SK-N-SH (cell line): ENCODE measurements at regions not wholly inside any gene's neighbourhood (a gene's known extent, or its start where the extent isn't known, plus 50 kb on each side); places are given as distances from the start of the nearest gene placed in this dataset.

Experiments
- CTCF ChIA-PET: fragments of 300-600, 350-600 bp; formaldehyde crosslinking; extraction: SDS; loops from one replicate; lab custom pipeline; 2021; lab: Yijun Ruan, JAX
- POLR2A ChIA-PET: fragments of 350-600 bp; sonication (Branson Sonifier 250); formaldehyde crosslinking; extraction: SDS; loops from one replicate; lab custom pipeline; 2020; ENCODE audit warnings: antibody characterized with exemption, inconsistent platforms; lab: Yijun Ruan, JAX
- DNase-seq: peaks from one replicate; pipeline ENCODE4 v3.0.0; 2012
- H2AFZ ChIP-seq: fragments of 200-600 bp; sonication (generic); 2 replicates; pipeline ENCODE4 v1.8.1; 2016; ENCODE audit warnings: antibody characterized with exemption, mild to moderate bottlenecking, low read depth
- H3F3A ChIP-seq: fragments of 200-600 bp; sonication (generic); replicated peaks from 2 replicates; pipeline ENCODE3; 2016; ENCODE audit warnings: antibody characterized with exemption, mild to moderate bottlenecking; ENCODE audit not compliant: insufficient read depth
- H3K27ac ChIP-seq, 2 experiments: fragments of 200-500 bp in 1 of 2; fragments of 200-600 bp in 1 of 2; sonication (Bioruptor generic) in 1 of 2; sonication (generic), shearing (Covaris generic) in 1 of 2; 2 replicates each; pipeline versions ENCODE4 v1.5.1 to v1.6.1; 2014 to 2016; ENCODE audit warnings: low read depth in 2 of 2, inconsistent platforms in 1 of 2, low read length in 1 of 2, mild to moderate bottlenecking in 1 of 2, mixed read lengths in 1 of 2
- H3K27me3 ChIP-seq: fragments of 200-600 bp; sonication (generic), shearing (Covaris generic); 2 replicates; pipeline ENCODE4 v1.6.1; 2016; ENCODE audit warnings: mixed run types; ENCODE audit not compliant: insufficient read depth
- H3K36me3 ChIP-seq, 2 experiments: fragments of 200-500 bp in 1 of 2; fragments of 200-600 bp in 1 of 2; sonication (Bioruptor generic) in 1 of 2; sonication (generic) in 1 of 2; replicated peaks in 1 of 2; 2 replicates each; pipeline versions ENCODE3 to v1.5.1; 2014 to 2016; ENCODE audit warnings: low read length in 1 of 2, mild to moderate bottlenecking in 1 of 2; ENCODE audit not compliant: insufficient read depth in 2 of 2, control insufficient read depth in 1 of 2
- H3K4me1 ChIP-seq, 2 experiments: fragments of 200-500 bp in 1 of 2; fragments of 200-600 bp in 1 of 2; sonication (Bioruptor generic) in 1 of 2; sonication (generic), shearing (Covaris generic) in 1 of 2; 2 replicates each; pipeline versions ENCODE4 v1.5.1 to v1.6.1; 2014 to 2016; ENCODE audit warnings: low read depth in 1 of 2, low read length in 1 of 2, mixed run types in 1 of 2; ENCODE audit not compliant: insufficient read depth in 2 of 2, control insufficient read depth in 1 of 2
- H3K4me2 ChIP-seq: fragments of 200-600 bp; sonication (generic), shearing (Covaris generic); 2 replicates; pipeline ENCODE4 v1.6.1; 2017; ENCODE audit warnings: mixed run types
- H3K4me3 ChIP-seq, 2 experiments: fragments of 200-500 bp in 1 of 2; fragments of 200-600 bp in 1 of 2; sonication (Bioruptor generic) in 1 of 2; sonication (generic), shearing (Covaris generic) in 1 of 2; 2 replicates each; pipeline versions ENCODE4 v1.5.1 to v1.8.1; 2014 to 2016; ENCODE audit warnings: low read depth in 2 of 2, inconsistent platforms in 1 of 2, low read length in 1 of 2, mild to moderate bottlenecking in 1 of 2, mixed read lengths in 1 of 2, moderate library complexity in 1 of 2
- H3K79me2 ChIP-seq: fragments of 200-600 bp; sonication (generic); 2 replicates; pipeline ENCODE4 v1.8.1; 2017; ENCODE audit warnings: mild to moderate bottlenecking; ENCODE audit not compliant: insufficient read depth
- H3K9ac ChIP-seq: fragments of 200-600 bp; sonication (generic); 2 replicates; pipeline ENCODE4 v1.6.1; 2017; ENCODE audit warnings: mixed run types
- H3K9me2 ChIP-seq: fragments of 200-600 bp; sonication (generic); 2 replicates; pipeline ENCODE4 v1.6.1; 2017; ENCODE audit warnings: mixed run types
- H3K9me3 ChIP-seq: fragments of 200-600 bp; sonication (generic); 2 replicates; pipeline ENCODE4 v1.6.1; 2017; ENCODE audit warnings: mixed run types, mild to moderate bottlenecking, moderate library complexity
- H4K20me1 ChIP-seq: fragments of 200-600 bp; sonication (generic); 2 replicates; pipeline ENCODE4 v1.6.1; 2017; ENCODE audit warnings: mild to moderate bottlenecking, mixed run types; ENCODE audit not compliant: insufficient read depth
- CHD2 ChIP-seq: fragments of 150-350 bp; IDR thresholded peaks from 2 replicates; pipeline ENCODE4 v1.6.1; 2018; ENCODE audit warnings: low read length; ENCODE audit not compliant: partially characterized antibody
- ELF1 ChIP-seq: IDR thresholded peaks from 2 replicates; pipeline ENCODE4 v1.4.0; 2012
- EP300 ChIP-seq, 2 experiments: IDR thresholded peaks; 2 replicates each; pipeline versions ENCODE4 v1.4.0 to v1.6.1; 2012; ENCODE audit warnings: borderline replicate concordance in 1 of 2, low read depth in 1 of 2, low read length in 1 of 2
- EZH2phosphoT487 ChIP-seq: fragments of 200-600 bp; sonication (generic); IDR thresholded peaks from 2 replicates; pipeline ENCODE4 v1.6.1; 2017; ENCODE audit warnings: low read depth, mixed run types, mild to moderate bottlenecking, antibody characterized with exemption, moderate library complexity, borderline replicate concordance
- FOSL2 ChIP-seq: IDR thresholded peaks from 2 replicates; pipeline ENCODE4 v1.4.0; 2012; ENCODE audit warnings: low read depth, mild to moderate bottlenecking, moderate library complexity, borderline replicate concordance
- GATA2 ChIP-seq: sonication (generic); formaldehyde crosslinking; IDR thresholded peaks from 2 replicates; pipeline ENCODE4 v1.5.0; 2020; ENCODE audit warnings: mild to moderate bottlenecking, missing genetic modification reagents
- MEF2A ChIP-seq: IDR thresholded peaks from 2 replicates; pipeline ENCODE4 v1.4.0; 2012; ENCODE audit warnings: low read depth, borderline replicate concordance
- NFIC ChIP-seq: IDR thresholded peaks from 2 replicates; pipeline ENCODE4 v1.4.0; 2012; ENCODE audit warnings: borderline replicate concordance
- NRF1 ChIP-seq: IDR thresholded peaks from 2 replicates; pipeline ENCODE4 v1.6.1; 2012; ENCODE audit warnings: low read depth, mild to moderate bottlenecking, low read length
- PBX3 ChIP-seq: IDR thresholded peaks from 2 replicates; pipeline ENCODE4; 2012
- RCOR1 ChIP-seq: fragments of 150-350 bp; IDR thresholded peaks from 2 replicates; pipeline ENCODE4 v1.6.1; 2017; ENCODE audit warnings: antibody characterized with exemption, low read length
- RFX5 ChIP-seq: IDR thresholded peaks from 2 replicates; pipeline ENCODE4 v1.6.1; 2012; ENCODE audit warnings: mild to moderate bottlenecking, improper control_type of control experiment, low read length
- RXRA ChIP-seq: IDR thresholded peaks from 2 replicates; pipeline ENCODE4 v1.4.0; 2012; ENCODE audit warnings: low read depth, mild to moderate bottlenecking, borderline replicate concordance
- SIN3A ChIP-seq: IDR thresholded peaks from 2 replicates; pipeline ENCODE4 v1.6.1; 2012; ENCODE audit warnings: low read depth, mild to moderate bottlenecking, low read length, moderate library complexity, borderline replicate concordance
- TAF1 ChIP-seq: IDR thresholded peaks from 2 replicates; pipeline ENCODE4 v1.6.1; 2012; ENCODE audit warnings: low read depth, mild to moderate bottlenecking, low read length, moderate library complexity, borderline replicate concordance
- TEAD4 ChIP-seq: IDR thresholded peaks from 2 replicates; pipeline ENCODE4 v1.4.0; 2012; ENCODE audit warnings: mild to moderate bottlenecking, borderline replicate concordance; ENCODE audit not compliant: insufficient read depth
- USF1 ChIP-seq: IDR thresholded peaks from 2 replicates; pipeline ENCODE4 v1.4.0; 2012; ENCODE audit warnings: low read depth, borderline replicate concordance
- USF2 ChIP-seq: fragments of 150-350 bp; IDR thresholded peaks from 2 replicates; pipeline ENCODE4 v1.6.1; 2017; ENCODE audit warnings: antibody characterized with exemption, low read length, low read depth, borderline replicate concordance
- YY1 ChIP-seq: IDR thresholded peaks from 2 replicates; pipeline ENCODE4 v1.4.0; 2012; ENCODE audit warnings: low read depth, mild to moderate bottlenecking
- ZBTB33 ChIP-seq: IDR thresholded peaks from 2 replicates; pipeline ENCODE4 v1.4.0; 2012; ENCODE audit warnings: low read depth, borderline replicate concordance
- WGBS: methylation state at CpG from one replicate; pipeline ENCODE4 v1.1.6; 2017; ENCODE audit warnings: low lambda C conversion rate; 5-methylcytosine and 5-hydroxymethylcytosine counted together

GRCh38 chr3:18687286-18687685 lies 262.1 kb upstream of the SATB1 start:
- H3K79me2 ChIP-seq = no peaks in the 10 kb centered on the region
- no peaks in the 10 kb centered on the region for H3K9me3 ChIP-seq
- ChIA-PET POLR2A (no interaction called here), CTCF (no interaction called here)
- no peaks in the 10 kb centered on the region for H3K9me2 ChIP-seq
- H4K20me1 ChIP-seq = no peaks in the 10 kb centered on the region
- H3K27ac ChIP-seq = no peak overlapping the region
- H3K27me3 ChIP-seq = no peaks in the 10 kb centered on the region
- no peak for DNase-seq
- no peak overlapping the region for H3K4me3 ChIP-seq
- H3K36me3 ChIP-seq = no peaks in the 10 kb centered on the region
- 27% methylated on average over 4 of the region's 4 CpGs for WGBS
- no peak overlapping the region for H3K4me2 ChIP-seq
- no peaks in the 10 kb centered on the region for H3F3A ChIP-seq
- H3K4me1 ChIP-seq = no peaks in the 10 kb centered on the region
- no peak overlapping the region for H3K9ac ChIP-seq
- H2AFZ ChIP-seq = no peak overlapping the region
- TF ChIP-seq GATA2 = no peak
- no peak for TF ChIP-seq RCOR1
- no peak for TF ChIP-seq RFX5
- no peak for TF ChIP-seq USF2
- no peak for TF ChIP-seq RXRA
- no peak for TF ChIP-seq CHD2
- TF ChIP-seq PBX3 = no peak
- TF ChIP-seq ZBTB33 = no peak
- TF ChIP-seq TEAD4 = no peak
- TF ChIP-seq ELF1 = no peak
- no peak for TF ChIP-seq MEF2A
- TF ChIP-seq SIN3A = no peak
- TF ChIP-seq EZH2phosphoT487 = no peak
- TF ChIP-seq USF1 = no peak

- Histone ChIP-seq H3K27ac (no peak overlapping the region), H3K9ac (no peak overlapping the region), H4K20me1 (no peaks in the 10 kb centered on the region), H3K9me2 (no peaks in the 10 kb centered on the region), H3K27me3 (no peaks in the 10 kb centered on the region), H3F3A (no peaks in the 10 kb centered on the region), H2AFZ (no peak overlapping the region), H3K79me2 (no peaks in the 10 kb centered on the region), H3K4me3 (no peak overlapping the region), H3K36me3 (no peaks in the 10 kb centered on the region), H3K9me3 (no peaks in the 10 kb centered on the region), H3K4me2 (no peak overlapping the region), H3K4me1 (no peaks in the 10 kb centered on the region)
- no peak for DNase-seq
- ChIA-PET CTCF (no interaction called here), POLR2A (no interaction called here)
- TF ChIP-seq YY1 (no peak), EP300 (IDR thresholded peaks at IDR 0.05; ENCODE audit: borderline replicate concordance in 1 of 2, low read depth in 1 of 2, low read length in 1 of 2) (no peak), TAF1 (no peak), USF2 (no peak), NFIC (no peak), FOSL2 (no peak), PBX3 (no peak), NRF1 (no peak)
Observed at GRCh38 chr3:18683900-18684299, 258.8 kb upstream of the SATB1 start.
